CD4-positive, alpha-beta T cell (primary cell): ENCODE measurements at regions not wholly inside any gene's neighbourhood (a gene's known extent, or its start where the extent isn't known, plus 50 kb on each side); places are given as distances from the start of the nearest gene placed in this dataset.

Experiments used
- ATAC-seq: fragments of 200-7000 bp; cut with Tn5 transposase; one replicate; pipeline ENCODE4 v1.10.0; 2022; ENCODE audit warnings: mild to moderate bottlenecking; ENCODE audit not compliant: poor library complexity
- CTCF ChIA-PET: fragments of 350-600 bp; sonication (Branson Sonifier 250); formaldehyde crosslinking; loops from one replicate; lab custom pipeline; 2021; ENCODE audit warnings: antibody characterized with exemption, inconsistent platforms; lab: Charles Lee
- POLR2A ChIA-PET: fragments of 350-600 bp; sonication (Branson Sonifier 250); formaldehyde crosslinking; loops from one replicate; lab custom pipeline; 2021; ENCODE audit warnings: antibody characterized with exemption, inconsistent platforms; lab: Charles Lee
- DNase-seq, 14 experiments: peaks; one replicate each; pipeline ENCODE4 v3.0.0-alpha.2; 2013 to 2020; ENCODE audit warnings: mixed read lengths in 2 of 14
- H3K27ac ChIP-seq, 2 donors: one replicate each; pipeline versions ENCODE4 v1.5.1 to v1.7.0; 2013; ENCODE audit warnings: low read length in 2 of 2, low read depth in 1 of 2, mild to moderate bottlenecking in 1 of 2
- H3K27me3 ChIP-seq, 2 experiments: 1 replicate in 1 of 2; 2 replicates in 1 of 2; pipeline versions ENCODE4 v1.6.1 to v1.7.0; 2013; ENCODE audit warnings: low read length in 2 of 2, control low read depth in 1 of 2, mild to moderate bottlenecking in 1 of 2, moderate library complexity in 1 of 2; ENCODE audit not compliant: insufficient read depth in 2 of 2, control insufficient read depth in 1 of 2
- H3K36me3 ChIP-seq: one replicate; pipeline ENCODE4 v1.6.1; 2013; ENCODE audit warnings: low read length, control low read depth; ENCODE audit not compliant: insufficient read depth
- H3K4me1 ChIP-seq: one replicate; pipeline ENCODE4 v1.6.1; 2013; ENCODE audit warnings: low read length, control low read depth; ENCODE audit not compliant: insufficient read depth
- H3K4me3 ChIP-seq: one replicate; pipeline ENCODE4 v1.5.1; 2013; ENCODE audit warnings: mild to moderate bottlenecking, low read length, moderate library complexity
- H3K9me3 ChIP-seq, 2 experiments: 1 replicate in 1 of 2; 2 replicates in 1 of 2; pipeline versions ENCODE4 v1.6.1 to v1.7.0; 2013; ENCODE audit warnings: low read length in 2 of 2, mild to moderate bottlenecking in 2 of 2, control low read depth in 1 of 2, moderate library complexity in 1 of 2; ENCODE audit not compliant: control insufficient read depth in 1 of 2, insufficient read depth in 1 of 2
- H3K27ac Mint-ChIP-seq: one replicate; pipeline ENCODE4 v1.8.0; 2020; ENCODE audit warnings: mixed read lengths
- H3K27me3 Mint-ChIP-seq: one replicate; pipeline ENCODE4 v1.8.0; 2021; ENCODE audit warnings: mixed read lengths
- H3K36me3 Mint-ChIP-seq: one replicate; pipeline ENCODE4 v1.8.0; 2021; ENCODE audit warnings: low read depth, mixed read lengths
- H3K4me1 Mint-ChIP-seq: one replicate; pipeline ENCODE4 v1.8.0; 2021; ENCODE audit warnings: low read depth, mixed read lengths
- H3K4me3 Mint-ChIP-seq: one replicate; pipeline ENCODE4 v1.8.0; 2020; ENCODE audit warnings: mild to moderate bottlenecking, mixed read lengths
- H3K9me3 Mint-ChIP-seq: one replicate; pipeline ENCODE4 v1.8.0; 2020; ENCODE audit warnings: mixed read lengths
- intact Hi-C, 2 experiments: fragments of 100-400 bp; cut with DNase I in 1 of 2; cut with micrococcal nuclease in 1 of 2; formaldehyde crosslinking; loops; one replicate each; pipeline versions ENCODE4 v1.15.1 to v1.9.0; 2023 to 2025; cut with DNase I, micrococcal nuclease
- TF ChIP-seq, protein P1 (sequence below): fragments of 200-600 bp; IDR thresholded peaks from one replicate; pipeline ENCODE4 v1.8.0; 2022; ENCODE audit warnings: antibody characterized with exemption, mild to moderate bottlenecking

DNA sequence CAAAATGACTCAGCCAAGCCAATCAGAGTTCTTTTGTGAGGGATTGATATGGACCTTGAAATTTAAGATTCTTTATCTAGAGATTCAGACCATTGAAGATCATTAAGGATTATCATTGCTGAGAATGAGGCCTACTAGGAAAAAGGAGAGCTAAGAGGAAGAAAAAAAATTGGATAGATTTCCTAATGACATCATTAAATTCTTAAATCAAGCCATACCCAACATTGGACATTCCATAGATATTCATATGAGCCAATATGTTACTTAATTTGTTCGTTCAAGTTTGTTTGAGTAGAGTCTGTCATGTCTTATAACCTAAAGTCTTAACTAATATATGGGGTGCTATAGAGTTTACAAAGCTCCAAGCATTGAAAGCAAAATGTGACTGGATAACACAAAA, 727.9 kb upstream of the SEMA6A start:
- POLR2A ChIA-PET, result no interaction called here
- TF ChIP-seq, protein P1, sequence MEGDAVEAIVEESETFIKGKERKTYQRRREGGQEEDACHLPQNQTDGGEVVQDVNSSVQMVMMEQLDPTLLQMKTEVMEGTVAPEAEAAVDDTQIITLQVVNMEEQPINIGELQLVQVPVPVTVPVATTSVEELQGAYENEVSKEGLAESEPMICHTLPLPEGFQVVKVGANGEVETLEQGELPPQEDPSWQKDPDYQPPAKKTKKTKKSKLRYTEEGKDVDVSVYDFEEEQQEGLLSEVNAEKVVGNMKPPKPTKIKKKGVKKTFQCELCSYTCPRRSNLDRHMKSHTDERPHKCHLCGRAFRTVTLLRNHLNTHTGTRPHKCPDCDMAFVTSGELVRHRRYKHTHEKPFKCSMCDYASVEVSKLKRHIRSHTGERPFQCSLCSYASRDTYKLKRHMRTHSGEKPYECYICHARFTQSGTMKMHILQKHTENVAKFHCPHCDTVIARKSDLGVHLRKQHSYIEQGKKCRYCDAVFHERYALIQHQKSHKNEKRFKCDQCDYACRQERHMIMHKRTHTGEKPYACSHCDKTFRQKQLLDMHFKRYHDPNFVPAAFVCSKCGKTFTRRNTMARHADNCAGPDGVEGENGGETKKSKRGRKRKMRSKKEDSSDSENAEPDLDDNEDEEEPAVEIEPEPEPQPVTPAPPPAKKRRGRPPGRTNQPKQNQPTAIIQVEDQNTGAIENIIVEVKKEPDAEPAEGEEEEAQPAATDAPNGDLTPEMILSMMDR, result no peak
- Histone ChIP-seq H3K4me1 (no peaks in the 10 kb centered on the region), H3K27me3 (no peaks in the 10 kb centered on the region), H3K36me3 (no peaks in the 10 kb centered on the region), H3K27ac (no peak overlapping the region), H3K9me3 (no peaks in the 10 kb centered on the region), H3K4me3 (no peak overlapping the region)
- Mint-ChIP-seq H3K36me3 (no peaks in the 10 kb centered on the region), H3K9me3 (no peaks in the 10 kb centered on the region), H3K4me3 (no peak overlapping the region), H3K4me1 (no peaks in the 10 kb centered on the region), H3K27ac (no peak overlapping the region), H3K27me3 (no peaks in the 10 kb centered on the region)
- no peak for DNase-seq
- intact Hi-C loops, result no loop called here
- no peak for ATAC-seq
- CTCF ChIA-PET, result no interaction called here

DNA sequence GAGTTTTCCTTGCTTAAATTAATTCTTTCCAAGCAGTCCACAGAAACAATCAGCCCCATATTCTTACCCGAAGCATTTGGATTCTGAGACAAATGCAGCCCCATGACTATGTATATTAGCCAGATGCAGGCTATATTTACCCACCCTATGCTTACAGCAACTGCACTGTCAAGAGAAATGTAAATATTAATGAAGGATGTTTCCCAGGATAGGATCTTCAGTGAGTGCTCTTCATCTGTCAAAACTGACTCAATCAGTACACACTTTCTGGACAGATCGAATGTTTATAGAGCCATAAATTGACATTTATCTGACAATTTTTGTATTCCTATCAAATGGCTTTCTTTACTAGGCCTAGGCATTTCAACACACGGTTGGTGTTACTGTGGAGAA, 725.3 kb upstream of the SEMA6A start:
- Mint-ChIP-seq H3K9me3 (peaks cover 4% of the 10 kb centered on the region), H3K4me3 (no peak overlapping the region), H3K36me3 (no peaks in the 10 kb centered on the region), H3K4me1 (no peaks in the 10 kb centered on the region), H3K27me3 (no peaks in the 10 kb centered on the region), H3K27ac (no peak overlapping the region)
- intact Hi-C loops, result no loop called here
- Histone ChIP-seq H3K4me3 (no peak overlapping the region), H3K27ac (no peak overlapping the region), H3K36me3 (no peaks in the 10 kb centered on the region), H3K4me1 (no peaks in the 10 kb centered on the region), H3K27me3 (no peaks in the 10 kb centered on the region), H3K9me3 (no peaks in the 10 kb centered on the region)
- POLR2A ChIA-PET, result no interaction called here
- TF ChIP-seq, protein P1, result no peak
- DNase-seq (no peak), ATAC-seq (no peak)
- CTCF ChIA-PET, result no interaction called here

- Mint-ChIP-seq H3K27me3 (no peaks in the 10 kb centered on the region), H3K36me3 (no peaks in the 10 kb centered on the region), H3K9me3 (peaks cover 4% of the 10 kb centered on the region), H3K4me1 (no peaks in the 10 kb centered on the region), H3K27ac (no peak overlapping the region), H3K4me3 (no peak overlapping the region)
- Histone ChIP-seq H3K4me3 (no peak overlapping the region), H3K36me3 (no peaks in the 10 kb centered on the region), H3K27ac (no peak overlapping the region), H3K4me1 (no peaks in the 10 kb centered on the region), H3K9me3 (no peaks in the 10 kb centered on the region), H3K27me3 (no peaks in the 10 kb centered on the region)
- CTCF ChIA-PET, result no interaction called here
- ATAC-seq (no peak), DNase-seq (no peak)
- intact Hi-C loops, result no loop called here
- POLR2A ChIA-PET, result no interaction called here
- TF ChIP-seq, protein P1, result no peak
Observed at GRCh38 chr5:117299224-117299935, 724.8 kb upstream of the SEMA6A start.
